AG08396 (cell line): ENCODE measurements at regions not wholly inside any gene's neighbourhood (a gene's known extent, or its start where the extent isn't known, plus 50 kb on each side); places are given as distances from the start of the nearest gene placed in this dataset.
"Not testable (repeated sequence)": the region's sequence is repeated elsewhere in the genome, so short reads cannot be mapped to it uniquely, and the experiment has no call there.

Experiments used
- DNase-seq: peaks from one replicate; pipeline ENCODE4 v3.0.0; 2012; ENCODE audit warnings: low spot score, mixed read lengths

DNA sequence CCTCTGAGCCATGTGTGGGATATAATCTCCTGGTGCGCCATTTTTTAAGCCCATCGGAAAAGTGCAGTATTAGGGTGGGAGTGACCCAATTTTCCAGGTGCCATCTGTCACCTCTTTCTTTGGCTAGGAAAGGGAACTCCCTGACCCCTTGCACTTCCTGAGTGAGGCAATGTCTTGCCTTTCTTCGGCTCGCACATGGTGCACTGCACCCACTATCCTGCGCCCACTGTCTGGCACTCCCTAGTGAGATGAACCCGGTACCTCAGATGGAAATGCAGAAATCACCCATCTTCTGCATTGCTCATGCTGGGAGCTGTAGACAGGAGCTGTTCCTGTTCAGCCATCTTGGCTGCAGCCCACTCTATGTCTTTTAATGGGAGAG is 64.7 kb downstream of the OR13A1 start:
- DNase-seq: not testable (repeated sequence)
